GM12892 (cell line): ENCODE measurements at regions not wholly inside any gene's neighbourhood (a gene's known extent, or its start where the extent isn't known, plus 50 kb on each side); places are given as distances from the start of the nearest gene placed in this dataset.

Source experiments
- POLR2A ChIP-seq: IDR thresholded peaks from 2 replicates; pipeline ENCODE4 v1.6.1; 2011; ENCODE audit warnings: low read depth, low read length, control low read depth
- POLR2AphosphoS5 ChIP-seq: IDR thresholded peaks from 2 replicates; pipeline ENCODE4 v1.6.1; 2011; ENCODE audit warnings: low read depth, low read length, control low read depth
- TAF1 ChIP-seq: IDR thresholded peaks from 2 replicates; pipeline ENCODE4 v1.6.1; 2011; ENCODE audit warnings: low read depth, mild to moderate bottlenecking, control low read depth, low read length, borderline replicate concordance

DNA sequence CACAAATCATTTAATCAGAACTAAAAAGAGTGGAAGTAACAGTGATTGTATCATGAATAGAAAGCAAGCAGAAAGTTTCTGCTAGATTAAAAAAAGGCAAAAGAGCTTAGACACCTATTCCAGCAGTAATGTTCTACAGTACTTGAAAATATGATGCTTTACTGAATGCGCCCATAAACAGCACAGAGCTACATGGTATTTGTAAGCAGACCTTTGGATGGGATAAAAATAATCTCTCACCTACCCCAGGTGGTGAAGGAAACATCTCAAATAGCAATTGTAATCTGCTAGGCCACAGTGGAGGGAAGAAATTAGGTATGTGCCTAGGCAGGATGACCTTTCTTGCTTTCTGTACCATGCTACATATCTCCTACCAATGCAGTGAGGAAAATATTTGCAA, 280.9 kb upstream of the PRKX start:
- TF ChIP-seq POLR2A (no peak), TAF1 (no peak), POLR2AphosphoS5 (no peak)
